EL (cell line): ENCODE measurements at regions not wholly inside any gene's neighbourhood (a gene's known extent, or its start where the extent isn't known, plus 50 kb on each side); places are given as distances from the start of the nearest gene placed in this dataset.

ENCODE experiments used
- DNase-seq: peaks from one replicate; pipeline ENCODE4 v3.0.0-alpha.2; 2016

DNA sequence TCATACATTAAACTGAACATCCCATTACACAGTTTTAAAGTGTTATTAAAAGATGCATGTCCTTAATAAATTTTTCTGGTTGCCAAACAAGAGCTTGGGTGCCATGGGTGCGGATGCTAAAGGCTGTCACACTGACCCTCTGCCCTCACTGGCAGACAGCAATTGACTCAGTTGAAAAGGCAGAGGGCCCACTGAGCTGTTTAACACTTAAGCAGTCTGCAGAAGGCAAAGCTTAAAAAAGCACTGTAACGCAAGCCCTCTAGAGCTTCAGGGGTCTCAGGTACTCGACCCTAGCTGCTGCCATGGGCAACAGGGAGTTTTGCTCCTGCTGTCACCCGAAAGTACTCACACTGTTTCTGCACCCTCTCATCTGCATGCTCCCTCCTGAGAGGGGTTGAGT is 726.4 kb upstream of the TYRP1 start:
- no peak for DNase-seq

GRCh38 chr9:11968631-11969030 is 724.6 kb upstream of the TYRP1 start:
- DNase-seq, result no peak

- DNase-seq, result no peak
Observed at GRCh38 chr9:11973011-11973410, 720.2 kb upstream of the TYRP1 start.

DNA sequence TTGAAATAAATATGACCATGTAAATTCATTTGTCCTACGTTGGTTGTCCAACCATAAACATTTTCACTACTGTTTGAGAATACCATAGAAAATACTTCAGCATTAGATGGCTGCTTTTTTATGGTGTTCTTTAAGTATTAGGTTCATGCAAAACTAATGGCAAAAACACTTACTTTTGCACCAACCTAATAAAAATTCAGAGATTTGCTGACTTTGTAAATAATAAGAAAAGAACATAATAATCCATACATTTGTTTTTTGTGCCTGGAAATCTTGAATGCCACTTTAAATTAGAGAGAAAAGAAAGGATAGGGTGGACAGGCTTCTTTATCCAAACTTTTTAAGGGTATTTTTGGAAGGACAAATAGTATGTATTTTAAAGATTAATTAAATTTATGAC is 719.7 kb upstream of the TYRP1 start:
- DNase-seq, result no peak

GRCh38 chr9:11992866-11993265 is 700.3 kb upstream of the TYRP1 start:
- no peak for DNase-seq

DNA sequence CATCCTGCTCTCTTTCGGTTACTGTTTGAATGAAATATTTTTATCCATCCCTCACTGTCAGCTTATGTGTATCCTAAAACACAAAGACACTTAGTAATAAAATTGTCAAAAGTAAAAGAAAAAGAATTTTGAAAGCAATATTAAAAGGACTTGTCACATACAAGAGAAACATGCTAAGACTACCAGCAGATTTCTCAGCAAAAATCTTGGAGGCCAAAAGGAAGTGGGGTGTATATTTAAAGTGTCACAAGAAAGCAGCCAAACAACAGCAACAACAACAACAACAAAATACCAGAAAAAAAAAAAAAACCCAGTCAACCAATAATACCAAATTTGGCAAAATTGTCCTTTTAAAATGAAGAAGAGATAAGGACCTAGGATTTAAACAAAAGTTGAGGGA is 678.7 kb upstream of the TYRP1 start:
- no peak for DNase-seq

GRCh38 chr9:12054235-12054634 is 639.0 kb upstream of the TYRP1 start:
- no peak for DNase-seq

- DNase-seq, result no peak
Observed at GRCh38 chr9:12056874-12057273, 636.3 kb upstream of the TYRP1 start.

GRCh38 chr9:12060067-12060466 is 633.1 kb upstream of the TYRP1 start:
- DNase-seq, result no peak

- no peak for DNase-seq
Observed at GRCh38 chr9:12060811-12061210, 632.4 kb upstream of the TYRP1 start.

DNA sequence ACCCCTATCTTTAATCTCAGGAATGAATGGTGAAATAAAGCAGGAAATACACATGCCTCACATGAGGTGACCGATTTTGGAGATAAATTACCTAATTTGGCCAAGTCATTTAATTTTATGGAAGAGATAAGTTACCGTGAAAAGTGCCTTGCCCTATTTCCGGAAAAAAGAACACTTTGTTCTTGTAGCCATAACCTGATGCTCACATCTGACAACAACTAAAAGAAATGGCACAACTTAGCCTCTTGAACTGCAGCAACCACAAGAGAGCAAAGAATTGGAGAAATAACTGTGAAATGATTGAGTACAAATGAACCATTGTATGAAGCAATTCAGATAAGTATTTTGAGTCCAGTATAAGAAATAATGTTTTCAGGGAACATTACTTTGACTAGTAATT is 628.1 kb upstream of the TYRP1 start:
- no peak for DNase-seq

DNA sequence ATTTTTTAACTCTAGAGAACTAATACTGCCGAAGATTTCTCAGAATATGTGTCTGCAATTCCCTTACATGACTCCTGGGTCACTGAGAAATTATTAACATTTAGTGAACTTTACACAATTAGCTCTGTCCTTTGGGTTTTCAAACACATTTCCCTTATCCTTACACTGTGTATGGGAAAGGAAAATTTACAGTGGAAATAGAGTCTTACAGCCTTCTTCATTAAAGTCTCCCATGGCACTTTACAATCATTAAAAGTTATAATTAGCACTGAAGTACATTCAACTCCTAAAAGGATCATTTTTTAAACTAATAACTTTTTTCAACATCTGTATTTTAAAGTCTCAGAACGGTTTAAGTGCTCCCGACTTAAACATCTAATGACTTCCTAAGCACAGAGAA is 627.5 kb upstream of the TYRP1 start:
- no peak for DNase-seq

DNA sequence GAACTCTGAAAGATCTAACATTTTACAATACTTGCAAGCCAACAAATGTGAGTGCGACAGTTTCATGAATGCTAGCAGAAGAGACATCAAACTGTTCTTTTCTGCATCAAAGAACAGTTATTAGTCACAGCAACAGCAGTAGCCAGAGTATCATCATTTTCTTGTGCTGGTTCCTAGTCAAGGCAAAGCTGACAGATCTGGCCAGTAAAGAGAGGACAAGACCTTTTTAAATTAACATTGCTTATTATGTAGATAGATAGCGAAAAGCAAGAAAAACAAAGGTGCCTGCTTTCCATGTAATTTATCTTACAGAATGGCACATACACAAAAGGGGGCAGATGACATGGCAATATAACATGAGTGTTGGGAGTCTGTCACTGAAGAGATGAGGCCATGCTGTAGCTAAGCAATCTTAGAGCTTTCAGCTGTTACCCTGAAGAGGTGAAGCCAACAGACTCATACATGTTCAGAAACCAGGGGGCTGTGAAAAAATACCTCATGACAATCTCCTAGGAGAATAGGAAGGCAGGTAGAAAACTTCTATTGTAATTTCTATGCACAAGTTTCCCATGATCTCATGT is 626.6 kb upstream of the TYRP1 start:
- no peak for DNase-seq

- DNase-seq, result no peak
Observed at GRCh38 chr9:12069366-12069765, 623.8 kb upstream of the TYRP1 start.

- no peak for DNase-seq
Observed at GRCh38 chr9:12085399-12085798, 607.8 kb upstream of the TYRP1 start.

DNA sequence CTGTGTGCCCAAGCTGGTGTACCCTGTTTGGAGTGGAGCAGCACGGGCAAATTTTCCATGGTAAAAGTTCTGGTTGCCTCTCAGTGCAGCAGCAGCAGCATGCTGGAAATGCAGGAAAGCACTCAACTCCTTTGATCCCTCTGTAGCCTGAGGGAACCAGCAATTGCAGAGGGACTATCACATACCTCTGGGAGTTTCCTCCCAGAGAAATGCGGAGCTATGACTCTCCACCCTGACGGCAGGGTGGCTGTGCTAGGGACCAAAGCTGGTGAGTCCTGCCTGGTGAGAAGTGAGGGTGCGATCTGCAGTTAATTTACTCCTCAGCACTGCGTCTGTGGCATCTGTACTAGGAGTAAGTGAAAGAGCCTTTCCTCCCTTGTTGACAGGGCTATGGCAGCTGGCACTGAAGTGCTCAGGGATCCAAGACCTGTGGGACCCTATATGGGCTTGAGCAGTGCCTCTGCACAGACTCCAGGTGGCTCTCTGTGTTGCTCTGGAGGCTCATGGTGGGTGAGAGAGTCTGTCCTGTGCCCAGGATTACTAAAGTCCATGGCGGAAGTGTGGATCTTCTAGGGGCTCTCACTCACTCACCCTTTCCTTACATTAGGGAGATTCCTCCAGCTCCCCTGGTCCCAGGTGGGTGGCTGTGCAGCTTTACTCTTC is 601.2 kb upstream of the TYRP1 start:
- no peak for DNase-seq

- DNase-seq, result no peak
Observed at GRCh38 chr9:12094046-12094445, 599.1 kb upstream of the TYRP1 start.

- no peak for DNase-seq
Observed at GRCh38 chr9:12095931-12096330, 597.3 kb upstream of the TYRP1 start.

DNA sequence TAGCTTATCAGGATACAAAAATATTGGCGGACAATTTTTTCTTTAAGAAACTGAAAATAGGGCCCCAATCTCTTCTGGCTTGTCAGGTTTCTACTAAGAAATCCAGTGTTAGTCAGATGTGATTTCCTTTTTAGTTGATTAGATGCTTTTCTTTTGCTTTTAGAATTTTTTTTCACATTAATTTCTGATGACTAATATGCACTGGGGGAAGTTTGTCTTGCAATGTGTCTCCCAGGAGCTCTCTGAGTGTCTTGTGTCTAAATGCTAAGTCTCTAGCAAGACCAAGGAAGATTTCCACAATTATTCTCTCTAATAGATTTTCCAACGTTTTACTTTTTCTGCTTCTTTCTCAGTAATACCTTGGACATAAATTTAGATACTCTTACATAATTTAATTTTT is 559.8 kb upstream of the TYRP1 start:
- DNase-seq, result no peak

DNA sequence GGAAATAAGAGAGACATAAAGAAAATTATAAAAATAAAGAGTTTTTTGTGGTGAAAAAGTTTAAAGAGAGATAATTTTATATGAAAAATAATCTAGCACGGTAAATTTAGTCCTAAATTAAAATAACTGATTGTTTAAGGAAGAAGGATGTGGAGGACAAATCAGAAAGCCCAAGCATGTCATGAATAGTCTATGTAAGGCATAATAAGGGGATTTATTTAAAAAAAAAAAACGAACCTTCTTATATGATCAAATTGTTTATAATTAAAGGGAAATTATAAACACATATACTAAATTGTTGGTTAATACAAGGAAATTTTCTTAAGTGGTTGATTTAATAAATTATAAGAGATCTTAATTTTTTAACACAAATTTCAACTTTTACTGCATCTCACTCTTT is 551.8 kb upstream of the TYRP1 start:
- no peak for DNase-seq

DNA sequence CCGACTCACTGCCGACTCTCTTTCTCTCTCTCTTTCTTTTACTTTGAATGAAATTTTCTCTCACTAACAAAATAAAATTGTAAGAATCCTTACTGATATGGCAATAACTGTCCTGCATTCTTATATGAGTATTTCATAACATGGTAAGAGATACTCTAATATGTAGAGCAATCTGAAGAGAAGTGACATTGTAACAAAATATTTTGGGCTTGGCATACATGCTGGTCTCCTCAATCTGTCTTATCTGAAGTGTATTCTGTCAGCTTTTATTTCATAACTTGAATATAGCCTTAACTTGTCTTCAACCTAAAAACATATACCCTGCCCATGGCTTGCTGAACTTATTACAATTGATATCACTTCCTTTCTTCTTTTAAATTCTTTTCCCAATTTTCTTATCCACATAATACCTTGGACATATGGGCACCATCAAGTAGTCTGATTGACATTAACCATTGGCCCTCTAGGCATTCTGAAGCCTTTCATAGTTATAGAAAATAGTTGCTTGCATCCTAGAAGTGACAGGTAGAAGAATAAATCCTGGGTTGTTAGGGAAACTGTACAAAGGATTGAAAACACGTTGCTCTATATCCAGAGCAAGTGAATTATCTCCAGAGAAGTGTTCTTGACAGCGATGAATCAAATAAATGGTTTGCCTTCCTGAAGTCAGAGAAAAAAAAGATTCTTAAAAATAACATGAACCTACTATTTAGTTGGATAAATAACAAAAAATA is 537.6 kb upstream of the TYRP1 start:
- DNase-seq, result no peak

DNA sequence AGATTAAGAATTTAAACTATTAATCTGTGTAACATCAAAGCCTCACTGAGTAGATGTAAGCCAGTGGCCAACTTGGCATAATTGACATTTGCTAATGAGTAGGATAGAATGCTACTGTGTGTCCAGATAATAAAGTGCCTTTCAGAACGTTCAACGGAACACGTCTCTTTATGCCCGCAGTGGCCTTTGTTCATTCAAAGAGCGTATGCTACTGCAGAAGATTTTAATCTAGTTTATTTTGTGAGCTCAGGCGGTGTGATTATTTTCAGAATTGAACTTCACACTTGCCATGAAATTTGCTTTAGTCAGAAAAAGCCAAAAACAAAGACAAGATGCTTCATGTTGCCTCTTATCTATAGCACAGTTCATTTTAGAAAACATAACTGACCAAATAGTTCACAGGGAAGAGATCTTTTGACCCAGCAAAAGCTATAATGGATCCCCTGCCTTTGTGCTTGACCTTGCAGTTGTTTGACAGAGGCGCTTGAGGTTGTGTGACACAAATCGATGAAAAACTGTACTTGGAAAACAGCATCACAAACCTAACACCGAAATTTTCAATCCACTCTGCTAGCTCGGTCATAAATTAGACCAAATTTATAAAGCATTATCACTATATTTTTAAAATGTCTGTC is 530.9 kb upstream of the TYRP1 start:
- no peak for DNase-seq

GRCh38 chr9:12163723-12164458 is 529.3 kb upstream of the TYRP1 start:
- DNase-seq, result no peak
